Loucy (cell line): ENCODE measurements at regions not wholly inside any gene's neighbourhood (a gene's known extent, or its start where the extent isn't known, plus 50 kb on each side); places are given as distances from the start of the nearest gene placed in this dataset.

ENCODE experiments used
- EZH2phosphoT487 ChIP-seq: fragments of 200-600 bp; IDR thresholded peaks from 2 replicates; pipeline ENCODE4 v1.6.1; 2018; ENCODE audit warnings: antibody characterized with exemption, mild to moderate bottlenecking, moderate library complexity, borderline replicate concordance
- TF ChIP-seq, protein P1 (sequence below): fragments of 200-600 bp; sonication (generic); conservative IDR thresholded peaks from 2 replicates; pipeline ENCODE4 v1.5.1; 2014; ENCODE audit warnings: mild to moderate bottlenecking, antibody characterized with exemption, low read length

GRCh38 chr12:69071091-69071370, 138.1 kb upstream of the CPM start:
- TF ChIP-seq, protein P1, sequence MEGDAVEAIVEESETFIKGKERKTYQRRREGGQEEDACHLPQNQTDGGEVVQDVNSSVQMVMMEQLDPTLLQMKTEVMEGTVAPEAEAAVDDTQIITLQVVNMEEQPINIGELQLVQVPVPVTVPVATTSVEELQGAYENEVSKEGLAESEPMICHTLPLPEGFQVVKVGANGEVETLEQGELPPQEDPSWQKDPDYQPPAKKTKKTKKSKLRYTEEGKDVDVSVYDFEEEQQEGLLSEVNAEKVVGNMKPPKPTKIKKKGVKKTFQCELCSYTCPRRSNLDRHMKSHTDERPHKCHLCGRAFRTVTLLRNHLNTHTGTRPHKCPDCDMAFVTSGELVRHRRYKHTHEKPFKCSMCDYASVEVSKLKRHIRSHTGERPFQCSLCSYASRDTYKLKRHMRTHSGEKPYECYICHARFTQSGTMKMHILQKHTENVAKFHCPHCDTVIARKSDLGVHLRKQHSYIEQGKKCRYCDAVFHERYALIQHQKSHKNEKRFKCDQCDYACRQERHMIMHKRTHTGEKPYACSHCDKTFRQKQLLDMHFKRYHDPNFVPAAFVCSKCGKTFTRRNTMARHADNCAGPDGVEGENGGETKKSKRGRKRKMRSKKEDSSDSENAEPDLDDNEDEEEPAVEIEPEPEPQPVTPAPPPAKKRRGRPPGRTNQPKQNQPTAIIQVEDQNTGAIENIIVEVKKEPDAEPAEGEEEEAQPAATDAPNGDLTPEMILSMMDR, result no peak
- no peak for TF ChIP-seq EZH2phosphoT487
